GM19238 (cell line): ENCODE measurements at regions not wholly inside any gene's neighbourhood (a gene's known extent, or its start where the extent isn't known, plus 50 kb on each side); places are given as distances from the start of the nearest gene placed in this dataset.
"Not testable (repeated sequence)": the region's sequence is repeated elsewhere in the genome, so short reads cannot be mapped to it uniquely, and the experiment has no call there.

Source experiments
- DNase-seq: peaks from one replicate; pipeline ENCODE4 v3.0.0; 2011; ENCODE audit warnings: low spot score; ENCODE audit not compliant: insufficient read length

GRCh38 chr15:93954985-93955571, 276.3 kb upstream of the MCTP2 start:
- no peak for DNase-seq

- no peak for DNase-seq
Observed at GRCh38 chr15:93948726-93949125, 282.6 kb upstream of the MCTP2 start.

- DNase-seq, result no peak
Observed at GRCh38 chr15:93943586-93943985, 287.8 kb upstream of the MCTP2 start.

GRCh38 chr15:93942269-93942694, 289.1 kb upstream of the MCTP2 start:
- DNase-seq, result no peak

- no peak for DNase-seq
Observed at GRCh38 chr15:93941697-93942096, 289.7 kb upstream of the MCTP2 start.

GRCh38 chr15:93940226-93940625, 291.1 kb upstream of the MCTP2 start:
- no peak for DNase-seq

GRCh38 chr15:93932164-93932776, 299.1 kb upstream of the MCTP2 start:
- DNase-seq, result no peak

- no peak for DNase-seq
Observed at GRCh38 chr15:93929375-93930094, 301.8 kb upstream of the MCTP2 start.

- no peak for DNase-seq
Observed at GRCh38 chr15:93920204-93920603, 311.2 kb upstream of the MCTP2 start.

GRCh38 chr15:93918801-93919200, 312.6 kb upstream of the MCTP2 start:
- DNase-seq, result not testable (repeated sequence)

GRCh38 chr15:93917181-93917580, 314.2 kb upstream of the MCTP2 start:
- no peak for DNase-seq

GRCh38 chr15:93913871-93914270, 317.5 kb upstream of the MCTP2 start:
- DNase-seq, result no peak

- no peak for DNase-seq
Observed at GRCh38 chr15:93913310-93913709, 318.1 kb upstream of the MCTP2 start.

- no peak for DNase-seq
Observed at GRCh38 chr15:93900476-93901400, 330.6 kb upstream of the MCTP2 start.

- DNase-seq, result no peak
Observed at GRCh38 chr15:93899817-93900216, 331.5 kb upstream of the MCTP2 start.

- no peak for DNase-seq
Observed at GRCh38 chr15:93897377-93897776, 334.0 kb upstream of the MCTP2 start.

GRCh38 chr15:93895976-93896770, 335.2 kb upstream of the MCTP2 start:
- DNase-seq, result no peak

- no peak for DNase-seq
Observed at GRCh38 chr15:93894438-93895036, 336.8 kb upstream of the MCTP2 start.

- no peak for DNase-seq
Observed at GRCh38 chr15:93887151-93887550, 344.2 kb upstream of the MCTP2 start.

GRCh38 chr15:93882779-93883178, 348.6 kb upstream of the MCTP2 start:
- DNase-seq, result no peak
